Skeletal muscle tissue (tissue), 3 donors: ENCODE measurements at regions not wholly inside any gene's neighbourhood (a gene's known extent, or its start where the extent isn't known, plus 50 kb on each side); places are given as distances from the start of the nearest gene placed in this dataset.

Experiments used
- H3K27ac ChIP-seq: one replicate; pipeline ENCODE4 v1.7.0; 2013; ENCODE audit warnings: mild to moderate bottlenecking, low read depth, low read length, inconsistent platforms
- H3K27me3 ChIP-seq, 3 donors: one replicate each; pipeline ENCODE4 v1.7.0; 2013; ENCODE audit warnings: low read length in 3 of 3; ENCODE audit not compliant: control insufficient read depth in 3 of 3, insufficient read depth in 3 of 3
- H3K36me3 ChIP-seq, 3 donors: one replicate each; pipeline ENCODE4 v1.7.0; 2013; ENCODE audit warnings: low read length in 3 of 3; ENCODE audit not compliant: control insufficient read depth in 3 of 3, insufficient read depth in 3 of 3
- H3K4me1 ChIP-seq, 3 donors: one replicate each; pipeline ENCODE4 v1.7.0; 2013; ENCODE audit warnings: low read length in 3 of 3, mild to moderate bottlenecking in 3 of 3; ENCODE audit not compliant: control insufficient read depth in 3 of 3, insufficient read depth in 3 of 3
- H3K4me3 ChIP-seq, 3 donors: one replicate each; pipeline ENCODE4 v1.7.0; 2013; ENCODE audit warnings: low read length in 3 of 3
- H3K9ac ChIP-seq, 3 donors: one replicate each; pipeline ENCODE4 v1.7.0; 2013; ENCODE audit warnings: low read length in 3 of 3, mild to moderate bottlenecking in 3 of 3, moderate library complexity in 2 of 3, low read depth in 1 of 3
- H3K9me3 ChIP-seq, 3 donors: one replicate each; pipeline ENCODE4 v1.7.0; 2013; ENCODE audit warnings: low read length in 3 of 3; ENCODE audit not compliant: control insufficient read depth in 3 of 3
- donor health status: Osteomylitis.

DNA sequence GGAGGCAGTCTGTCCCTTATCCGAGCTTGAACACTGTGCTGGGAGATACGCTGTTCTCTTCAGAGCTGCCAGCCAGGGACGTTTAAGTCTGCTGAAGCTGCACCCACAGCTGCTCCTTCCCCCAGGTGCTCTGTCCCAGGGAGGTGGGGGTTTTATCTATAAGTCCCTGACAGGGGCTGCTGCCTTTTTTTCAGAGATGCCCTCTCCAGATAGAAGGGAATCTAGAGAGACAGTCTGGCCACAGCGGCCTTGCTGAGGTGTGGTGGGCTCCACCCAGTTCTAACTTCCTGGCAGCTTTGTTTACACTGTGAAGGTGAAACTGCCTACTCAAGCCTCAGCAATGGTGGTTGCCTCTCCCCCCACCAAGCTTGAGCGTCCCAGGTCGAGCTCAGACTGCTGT lies 319.9 kb upstream of the GRM7 start:
- no peak overlapping the region for H3K9ac ChIP-seq
- H3K4me1 ChIP-seq = no peaks in the 10 kb centered on the region
- H3K27ac ChIP-seq = no peak overlapping the region
- H3K9me3 ChIP-seq = no peaks in the 10 kb centered on the region
- no peak overlapping the region for H3K4me3 ChIP-seq
- H3K27me3 ChIP-seq = no peaks in the 10 kb centered on the region
- no peaks in the 10 kb centered on the region for H3K36me3 ChIP-seq

GRCh38 chr3:6542795-6543194 lies 318.1 kb upstream of the GRM7 start:
- Histone ChIP-seq H3K4me3 (no peak overlapping the region), H3K9me3 (no peaks in the 10 kb centered on the region), H3K4me1 (no peaks in the 10 kb centered on the region), H3K27me3 (no peaks in the 10 kb centered on the region), H3K27ac (no peak overlapping the region), H3K36me3 (no peaks in the 10 kb centered on the region), H3K9ac (no peak overlapping the region)

DNA sequence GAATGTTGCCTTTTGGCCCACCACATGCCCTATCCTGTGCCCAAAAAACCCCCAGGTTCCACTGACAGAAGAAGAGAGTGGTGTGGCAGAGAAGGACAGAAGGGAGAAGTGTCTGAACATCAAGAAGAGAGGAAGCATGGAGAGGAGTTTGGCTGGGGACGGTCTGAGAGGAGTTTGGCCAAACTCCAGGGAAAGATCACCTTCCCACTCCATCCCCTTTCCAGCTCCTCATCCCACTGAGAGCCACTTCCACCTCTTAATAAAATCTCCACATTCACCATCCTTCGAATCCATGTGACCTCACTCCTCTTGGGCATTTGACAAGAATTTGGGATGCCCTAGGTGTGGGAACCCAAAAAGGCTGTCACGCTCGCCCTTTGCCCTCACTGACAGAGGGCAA lies 311.6 kb upstream of the GRM7 start:
- Histone ChIP-seq H3K9ac (no peak overlapping the region), H3K36me3 (no peaks in the 10 kb centered on the region), H3K4me1 (no peaks in the 10 kb centered on the region), H3K9me3 (peaks cover 0 to 8% (median 0%) of the 10 kb centered on the region in 3 donors), H3K27me3 (no peaks in the 10 kb centered on the region), H3K4me3 (no peak overlapping the region), H3K27ac (no peak overlapping the region)

GRCh38 chr3:6551165-6551564 lies 309.8 kb upstream of the GRM7 start:
- H3K9ac ChIP-seq = no peak overlapping the region
- peaks cover 0 to 8% (median 0%) of the 10 kb centered on the region in 3 donors for H3K9me3 ChIP-seq
- H3K27me3 ChIP-seq = no peaks in the 10 kb centered on the region

GRCh38 chr3:6560259-6560658 lies 300.7 kb upstream of the GRM7 start:
- Histone ChIP-seq H3K9me3 (no peaks in the 10 kb centered on the region), H3K4me1 (no peaks in the 10 kb centered on the region), H3K27me3 (no peaks in the 10 kb centered on the region), H3K9ac (no peak overlapping the region), H3K27ac (no peak overlapping the region), H3K4me3 (no peak overlapping the region), H3K36me3 (no peaks in the 10 kb centered on the region)

More at GRCh38 chr3:6551165-6551564, 309.8 kb upstream of the GRM7 start:
- H3K36me3 ChIP-seq = no peaks in the 10 kb centered on the region
- no peak overlapping the region for H3K27ac ChIP-seq
- H3K4me3 ChIP-seq = no peak overlapping the region
- H3K4me1 ChIP-seq = no peaks in the 10 kb centered on the region

GRCh38 chr3:6567241-6567640 lies 293.7 kb upstream of the GRM7 start:
- Histone ChIP-seq H3K36me3 (no peaks in the 10 kb centered on the region), H3K4me1 (no peaks in the 10 kb centered on the region), H3K9ac (no peak overlapping the region), H3K27me3 (no peaks in the 10 kb centered on the region), H3K27ac (no peak overlapping the region), H3K9me3 (no peaks in the 10 kb centered on the region), H3K4me3 (no peak overlapping the region)

DNA sequence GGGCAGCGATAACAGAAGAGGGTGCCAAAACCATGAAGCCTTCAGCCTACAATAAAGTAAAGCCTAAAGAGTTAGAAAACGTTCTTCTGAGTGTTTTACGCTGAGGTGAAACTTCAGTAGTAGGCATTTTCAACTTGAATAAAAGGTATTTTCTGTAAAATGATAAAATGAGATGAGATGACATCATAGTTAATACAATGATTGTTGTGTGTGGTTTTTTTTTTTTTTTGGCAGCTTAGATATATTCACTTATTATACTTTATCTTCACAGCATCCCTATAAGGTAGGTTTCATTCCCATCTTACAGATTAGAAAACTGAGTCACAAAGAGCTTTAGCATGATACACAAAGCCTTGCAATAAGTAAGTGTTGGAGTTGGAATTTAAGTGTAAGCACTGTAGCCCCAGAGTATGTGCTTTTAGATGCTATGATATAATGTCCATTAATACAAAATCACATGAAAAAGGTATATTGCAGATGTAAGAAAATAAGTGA lies 291.9 kb upstream of the GRM7 start:
- no peaks in the 10 kb centered on the region for H3K36me3 ChIP-seq
- no peak overlapping the region for H3K9ac ChIP-seq
- no peaks in the 10 kb centered on the region for H3K9me3 ChIP-seq
- no peaks in the 10 kb centered on the region for H3K27me3 ChIP-seq
- H3K4me3 ChIP-seq = no peak overlapping the region
- no peak overlapping the region for H3K27ac ChIP-seq
- H3K4me1 ChIP-seq = no peaks in the 10 kb centered on the region

DNA sequence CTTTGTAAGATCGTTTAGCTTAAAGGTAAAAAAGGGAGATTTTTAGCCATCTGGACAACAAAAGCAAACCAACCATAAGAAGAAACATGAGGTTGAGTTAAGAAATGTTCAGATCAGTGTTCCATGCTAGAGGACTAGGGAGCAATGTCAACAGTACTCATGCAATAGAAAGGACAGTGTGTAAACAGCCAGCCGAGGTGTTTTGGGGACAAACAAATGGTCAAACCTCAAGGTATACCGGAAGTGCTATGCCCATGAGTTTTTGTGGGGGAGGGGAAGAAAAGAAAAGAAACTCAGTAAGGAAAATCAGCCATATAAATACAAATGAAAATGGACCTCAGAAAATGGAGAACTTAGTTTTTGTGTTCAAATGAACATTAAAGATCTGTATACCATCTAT lies 289.5 kb upstream of the GRM7 start:
- Histone ChIP-seq H3K27me3 (no peaks in the 10 kb centered on the region), H3K9me3 (no peaks in the 10 kb centered on the region), H3K9ac (no peak overlapping the region), H3K27ac (no peak overlapping the region), H3K4me3 (no peak overlapping the region), H3K4me1 (no peaks in the 10 kb centered on the region), H3K36me3 (no peaks in the 10 kb centered on the region)

DNA sequence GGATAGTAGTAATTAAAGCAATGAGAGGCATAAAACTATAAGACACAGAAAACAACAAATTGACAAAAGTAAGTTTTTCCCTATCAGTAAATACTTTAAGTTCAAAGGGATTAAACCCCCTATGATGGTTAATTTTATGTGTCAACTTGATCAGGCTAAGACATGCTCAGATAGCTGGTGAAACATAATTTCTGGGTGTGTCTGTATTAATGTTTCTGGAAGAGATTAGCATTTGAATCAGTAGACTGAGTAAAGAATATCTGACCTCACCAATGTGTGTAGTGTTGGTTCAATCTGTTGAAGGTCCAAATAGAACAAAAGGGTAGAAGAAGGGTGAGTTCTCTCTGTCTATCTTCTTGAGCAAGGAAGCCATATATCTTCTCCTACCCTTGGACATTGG lies 283.3 kb upstream of the GRM7 start:
- no peaks in the 10 kb centered on the region for H3K4me1 ChIP-seq
- no peak overlapping the region for H3K9ac ChIP-seq
- peaks cover 0 to 4% (median 0%) of the 10 kb centered on the region in 3 donors for H3K9me3 ChIP-seq
- H3K4me3 ChIP-seq = no peak overlapping the region
- no peak overlapping the region for H3K27ac ChIP-seq
- H3K36me3 ChIP-seq = no peaks in the 10 kb centered on the region
- no peaks in the 10 kb centered on the region for H3K27me3 ChIP-seq

DNA sequence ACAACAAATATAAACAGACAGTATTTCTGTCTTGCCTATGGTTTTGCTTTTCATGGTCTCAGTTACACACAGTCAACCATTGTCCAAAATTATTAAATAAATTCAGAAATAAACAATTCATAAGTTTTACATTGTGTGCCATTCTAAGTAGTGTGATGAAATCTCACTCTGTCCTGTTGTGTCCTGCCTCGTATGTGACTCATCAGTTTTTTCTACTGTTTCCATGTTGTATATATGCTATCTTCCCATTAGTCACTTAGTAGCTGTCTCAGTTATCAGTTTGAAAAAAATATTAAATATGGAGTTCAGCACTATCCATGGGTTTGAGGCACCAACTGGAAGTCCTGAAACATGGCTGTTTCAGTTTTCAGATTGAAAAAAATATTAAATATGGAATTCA lies 282.4 kb upstream of the GRM7 start:
- H3K36me3 ChIP-seq = no peaks in the 10 kb centered on the region
- peaks cover 0 to 4% (median 0%) of the 10 kb centered on the region in 3 donors for H3K9me3 ChIP-seq
- H3K9ac ChIP-seq = no peak overlapping the region
- H3K4me3 ChIP-seq = no peak overlapping the region
- no peaks in the 10 kb centered on the region for H3K27me3 ChIP-seq
- H3K27ac ChIP-seq = no peak overlapping the region
- H3K4me1 ChIP-seq = no peaks in the 10 kb centered on the region

DNA sequence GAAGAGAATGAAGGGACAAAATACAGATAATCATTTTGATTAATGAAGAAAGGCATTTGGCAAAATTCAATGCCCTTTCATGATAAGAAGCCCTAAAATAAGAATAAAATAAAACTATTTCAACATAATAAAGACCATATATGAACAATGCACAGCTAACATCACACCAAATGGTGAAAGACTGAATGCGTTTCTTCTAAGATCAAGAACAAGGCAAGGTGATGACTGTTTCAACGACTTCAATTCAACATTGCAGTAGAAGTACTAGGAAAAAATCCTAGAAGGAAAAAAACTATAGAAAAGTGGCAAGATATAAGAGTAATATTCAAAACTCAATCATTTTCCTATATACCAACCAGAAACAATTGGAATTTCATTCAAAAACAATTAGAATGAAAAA lies 280.1 kb upstream of the GRM7 start:
- Histone ChIP-seq H3K4me1 (no peaks in the 10 kb centered on the region), H3K27ac (no peak overlapping the region), H3K36me3 (no peaks in the 10 kb centered on the region), H3K4me3 (no peak overlapping the region), H3K9ac (no peak overlapping the region), H3K27me3 (no peaks in the 10 kb centered on the region), H3K9me3 (peaks cover 0 to 4% (median 0%) of the 10 kb centered on the region in 3 donors)
